CD14-positive monocyte (primary cell): ENCODE measurements at regions not wholly inside any gene's neighbourhood (a gene's known extent, or its start where the extent isn't known, plus 50 kb on each side); places are given as distances from the start of the nearest gene placed in this dataset.

Experiments
- DNase-seq, 3 donors: peaks; one replicate each; pipeline ENCODE4 v3.0.0-alpha.2; 2011 to 2022
- H2AFZ ChIP-seq: 2 replicates; pipeline ENCODE4 v1.6.0; 2012; ENCODE audit warnings: mild to moderate bottlenecking, low read depth, low read length, inconsistent platforms; ENCODE audit not compliant: insufficient read depth, poor library complexity, severe bottlenecking
- H3K27ac ChIP-seq, 2 donors: 1 replicate in 1 of 2; 2 replicates in 1 of 2; pipeline ENCODE4 v1.5.1; 2012 to 2013; ENCODE audit warnings: low read length in 2 of 2, control low read depth in 1 of 2, inconsistent platforms in 1 of 2, low read depth in 1 of 2, mild to moderate bottlenecking in 1 of 2
- H3K27me3 ChIP-seq, 2 donors: one replicate each; pipeline versions ENCODE4 v1.6.0 to v1.6.1; 2011 to 2013; ENCODE audit warnings: low read length in 2 of 2; ENCODE audit not compliant: control insufficient read depth in 2 of 2, insufficient read depth in 2 of 2
- H3K36me3 ChIP-seq, 2 donors: replicated peaks in 1 of 2; 1 replicate in 1 of 2; 2 replicates in 1 of 2; pipeline versions ENCODE4 v1.5.1 to v1.6.1; 2012 to 2013; ENCODE audit warnings: low read length in 2 of 2, control low read depth in 1 of 2, inconsistent platforms in 1 of 2, mild to moderate bottlenecking in 1 of 2; ENCODE audit not compliant: insufficient read depth in 2 of 2, control insufficient read depth in 1 of 2
- H3K4me1 ChIP-seq, 2 donors: 1 replicate in 1 of 2; 2 replicates in 1 of 2; pipeline versions ENCODE4 v1.5.1 to v1.6.1; 2012 to 2013; ENCODE audit warnings: low read length in 2 of 2, control low read depth in 1 of 2, inconsistent platforms in 1 of 2, mild to moderate bottlenecking in 1 of 2, moderate library complexity in 1 of 2; ENCODE audit not compliant: insufficient read depth in 2 of 2, control insufficient read depth in 1 of 2
- H3K4me2 ChIP-seq: replicated peaks from 2 replicates; pipeline ENCODE3; 2012; ENCODE audit warnings: low read length, moderate library complexity, mild to moderate bottlenecking; ENCODE audit not compliant: poor library complexity, severe bottlenecking; ENCODE audit errors: extremely low read depth
- H3K4me3 ChIP-seq, 3 experiments: fragments of 200-600 bp in 1 of 3; sonication (generic) in 1 of 3; replicated peaks in 1 of 3; 1 replicate in 2 of 3; 2 replicates in 1 of 3; pipeline ENCODE4 v1.5.1; 2011 to 2013; ENCODE audit warnings: low read length in 3 of 3, mild to moderate bottlenecking in 3 of 3, control low read depth in 2 of 3, low read depth in 2 of 3, inconsistent platforms in 1 of 3, moderate library complexity in 1 of 3
- H3K79me2 ChIP-seq: 2 replicates; pipeline ENCODE4 v1.6.0; 2012; ENCODE audit warnings: mild to moderate bottlenecking, control low read depth, inconsistent platforms, low read length, moderate library complexity; ENCODE audit not compliant: insufficient read depth
- H3K9ac ChIP-seq: 2 replicates; pipeline ENCODE4 v1.6.0; 2017; ENCODE audit warnings: low read length, mild to moderate bottlenecking; ENCODE audit not compliant: insufficient read depth, poor library complexity, severe bottlenecking
- H3K9me3 ChIP-seq, 2 donors: replicated peaks in 1 of 2; 1 replicate in 1 of 2; 2 replicates in 1 of 2; pipeline versions ENCODE4 v1.5.1 to v1.6.1; 2012 to 2013; ENCODE audit warnings: low read length in 2 of 2, control low read depth in 1 of 2; ENCODE audit not compliant: control insufficient read depth in 1 of 2, insufficient read depth in 1 of 2
- H4K20me1 ChIP-seq: 2 replicates; pipeline ENCODE4 v1.6.0; 2012; ENCODE audit warnings: mild to moderate bottlenecking, low read length, control low read depth, moderate library complexity; ENCODE audit not compliant: insufficient read depth
- H3K27ac Mint-ChIP-seq, 7 donors: one replicate each; pipeline ENCODE4 v1.8.0; 2020; ENCODE audit warnings: mild to moderate bottlenecking in 7 of 7, mixed read lengths in 7 of 7, moderate library complexity in 6 of 7, inconsistent platforms in 2 of 7
- H3K27me3 Mint-ChIP-seq, 3 donors: one replicate each; pipeline ENCODE4 v1.8.0; 2021 to 2022; ENCODE audit warnings: low read depth in 3 of 3, mild to moderate bottlenecking in 3 of 3, mixed read lengths in 3 of 3, moderate library complexity in 3 of 3, inconsistent platforms in 1 of 3
- H3K36me3 Mint-ChIP-seq, 2 donors: one replicate each; pipeline ENCODE4 v1.8.0; 2020; ENCODE audit warnings: mixed read lengths in 2 of 2, inconsistent platforms in 1 of 2, mild to moderate bottlenecking in 1 of 2
- H3K4me1 Mint-ChIP-seq: one replicate; pipeline ENCODE4 v1.8.0; 2020; ENCODE audit warnings: mild to moderate bottlenecking, mixed read lengths
- H3K4me3 Mint-ChIP-seq, 2 donors: one replicate each; pipeline ENCODE4 v1.8.0; 2020; ENCODE audit warnings: mild to moderate bottlenecking in 2 of 2, mixed read lengths in 2 of 2, moderate library complexity in 1 of 2
- H3K9me3 Mint-ChIP-seq, 7 donors: one replicate each; pipeline ENCODE4 v1.8.0; 2020 to 2022; ENCODE audit warnings: mixed read lengths in 7 of 7, mild to moderate bottlenecking in 6 of 7, moderate library complexity in 6 of 7, inconsistent platforms in 2 of 7
- CTCF ChIP-seq: fragments of 200-600 bp; IDR thresholded peaks from one replicate; pipeline ENCODE4 v1.8.0; 2022; ENCODE audit warnings: antibody characterized with exemption, mild to moderate bottlenecking
- WGBS: methylation state at CpG from one replicate; pipeline ENCODE4 v1.1.5; 2013; ENCODE audit warnings: missing lambda C conversion rate; ENCODE audit not compliant: insufficient coverage; 5-methylcytosine and 5-hydroxymethylcytosine counted together
- intact Hi-C, 2 donors: fragments of 100-400 bp; cut with micrococcal nuclease; formaldehyde crosslinking; loops; one replicate each; pipeline versions ENCODE4 v1.15.0 to v1.15.1; 2023

- Histone ChIP-seq H3K4me2 (no peak overlapping the region), H3K27me3 (no peaks in the 10 kb centered on the region), H4K20me1 (no peaks in the 10 kb centered on the region), H3K27ac (no peak overlapping the region), H2AFZ (no peak overlapping the region), H3K9me3 (peaks cover 10 to 11% of the 10 kb centered on the region in 2 donors), H3K4me1 (no peaks in the 10 kb centered on the region), H3K36me3 (no peaks in the 10 kb centered on the region), H3K79me2 (no peaks in the 10 kb centered on the region), H3K9ac (no peak overlapping the region), H3K4me3 (no peak overlapping the region)
- Mint-ChIP-seq H3K27me3 (peaks cover 0 to 2% (median 1%) of the 10 kb centered on the region in 3 donors), H3K27ac (no peak overlapping the region), H3K4me3 (no peak overlapping the region), H3K9me3 (peaks cover 11 to 23% (median 18%) of the 10 kb centered on the region in 7 donors), H3K4me1 (no peaks in the 10 kb centered on the region), H3K36me3 (no peaks in the 10 kb centered on the region)
- intact Hi-C loops, result no loop called here
- no CpG with 5 or more reads among the region's 3 CpGs for WGBS
- no peak for TF ChIP-seq CTCF
- no peak for DNase-seq
Observed at GRCh38 chr12:90207799-90208198, 499.2 kb upstream of the ATP2B1 start.

DNA sequence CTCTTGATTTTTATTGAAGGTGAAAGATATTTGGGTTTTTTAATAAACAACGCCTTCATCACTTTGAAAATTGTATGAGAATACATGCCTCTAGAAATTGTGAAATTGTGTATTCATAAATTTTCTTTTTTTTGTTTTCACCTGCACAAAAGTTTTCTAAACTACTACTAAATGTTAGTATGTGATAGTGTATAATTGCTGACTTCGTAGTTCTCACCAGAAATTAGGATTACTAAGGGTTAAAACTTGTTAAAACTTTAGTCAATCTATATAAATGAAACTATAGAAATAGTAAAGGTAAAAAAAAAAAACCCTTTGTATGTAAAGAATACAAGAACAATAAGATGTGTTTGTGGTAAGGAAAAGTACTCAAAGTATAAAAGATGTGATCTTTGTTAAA lies 496.5 kb upstream of the ATP2B1 start:
- Histone ChIP-seq H3K9me3 (peaks cover 10 to 11% of the 10 kb centered on the region in 2 donors), H4K20me1 (no peaks in the 10 kb centered on the region), H3K4me2 (no peak overlapping the region), H3K27me3 (no peaks in the 10 kb centered on the region), H2AFZ (no peak overlapping the region), H3K27ac (no peak overlapping the region), H3K9ac (no peak overlapping the region), H3K36me3 (no peaks in the 10 kb centered on the region), H3K4me1 (no peaks in the 10 kb centered on the region), H3K79me2 (no peaks in the 10 kb centered on the region), H3K4me3 (no peak overlapping the region)
- no peak overlapping the region for H3K4me3 Mint-ChIP-seq
- DNase-seq, result no peak
- TF ChIP-seq CTCF, result no peak
- peaks cover 2% of the 10 kb centered on the region for H3K4me1 Mint-ChIP-seq
- intact Hi-C loops, result no loop called here
- WGBS, result no CpG with 5 or more reads among the region's 2 CpGs
- H3K27me3 Mint-ChIP-seq, result peaks cover 0 to 2% (median 1%) of the 10 kb centered on the region in 3 donors
- peaks cover 8 to 18% (median 15%) of the 10 kb centered on the region in 7 donors for H3K9me3 Mint-ChIP-seq
- no peaks in the 10 kb centered on the region for H3K36me3 Mint-ChIP-seq
- H3K27ac Mint-ChIP-seq, result no peak overlapping the region
